B cell (primary cell): ENCODE measurements at regions not wholly inside any gene's neighbourhood (a gene's known extent, or its start where the extent isn't known, plus 50 kb on each side); places are given as distances from the start of the nearest gene placed in this dataset.

Source experiments
- ATAC-seq: fragments of 200-7000 bp; cut with Tn5 transposase; one replicate; pipeline ENCODE4 v1.10.0; 2021; ENCODE audit warnings: low read depth, mild to moderate bottlenecking, moderate number of reproducible peaks, moderate library complexity
- CTCF ChIA-PET: fragments of 350-600 bp; sonication (Branson Sonifier 250); formaldehyde crosslinking; loops from one replicate; lab custom pipeline; 2021; ENCODE audit warnings: antibody characterized with exemption, inconsistent platforms; lab: Charles Lee
- POLR2A ChIA-PET: fragments of 350-600 bp; sonication (Branson Sonifier 250); formaldehyde crosslinking; loops from one replicate; lab custom pipeline; 2021; ENCODE audit warnings: antibody characterized with exemption; lab: Charles Lee
- DNase-seq: peaks from one replicate; pipeline ENCODE4 v3.0.0; 2013
- H2AFZ ChIP-seq: 2 replicates; pipeline ENCODE4 v1.6.1; 2012; ENCODE audit warnings: mild to moderate bottlenecking, low read depth, low read length; ENCODE audit not compliant: insufficient read depth, poor library complexity, severe bottlenecking
- H3K27ac ChIP-seq, 2 donors: 1 replicate in 1 of 2; 2 replicates in 1 of 2; pipeline ENCODE4 v1.5.1; 2012 to 2013; ENCODE audit warnings: low read length in 2 of 2, mild to moderate bottlenecking in 2 of 2, moderate library complexity in 1 of 2
- H3K27me3 ChIP-seq, 4 experiments: fragments of 200-600 bp in 1 of 4; sonication (generic) in 1 of 4; replicated peaks in 1 of 4; 1 replicate in 2 of 4; 2 replicates in 2 of 4; pipeline versions ENCODE4 v1.6.1 to v1.7.0; 2013 to 2016; ENCODE audit warnings: low read length in 3 of 4, mild to moderate bottlenecking in 2 of 4, mixed read lengths in 1 of 4, moderate library complexity in 1 of 4; ENCODE audit not compliant: insufficient read depth in 4 of 4, control insufficient read depth in 3 of 4; ENCODE audit errors: control extremely low read depth in 1 of 4
- H3K36me3 ChIP-seq, 2 experiments: replicated peaks in 1 of 2; 1 replicate in 1 of 2; 2 replicates in 1 of 2; pipeline versions ENCODE4 v1.6.1 to v1.7.1; 2013; ENCODE audit warnings: low read length in 1 of 2; ENCODE audit not compliant: insufficient read depth in 2 of 2, control insufficient read depth in 1 of 2; ENCODE audit errors: control extremely low read depth in 1 of 2, extremely low read depth in 1 of 2
- H3K4me1 ChIP-seq, 2 donors: fragments of 200-600 bp in 1 of 2; sonication (generic) in 1 of 2; 1 replicate in 1 of 2; 2 replicates in 1 of 2; pipeline versions ENCODE4 v1.5.1 to v1.6.1; 2013 to 2017; ENCODE audit warnings: low read length in 2 of 2; ENCODE audit not compliant: control insufficient read depth in 2 of 2, insufficient read depth in 2 of 2
- H3K4me2 ChIP-seq: replicated peaks from 2 replicates; pipeline ENCODE3; 2012; ENCODE audit warnings: mild to moderate bottlenecking, low read depth, low read length; ENCODE audit not compliant: poor library complexity, severe bottlenecking
- H3K4me3 ChIP-seq, 5 experiments: fragments of 200-600 bp in 1 of 5; sonication (generic) in 1 of 5; 1 replicate in 3 of 5; 2 replicates in 2 of 5; pipeline versions ENCODE4 v1.5.1 to v1.7.0; 2011 to 2016; ENCODE audit warnings: low read length in 4 of 5, mild to moderate bottlenecking in 4 of 5, low read depth in 2 of 5, control low read depth in 1 of 5, moderate library complexity in 1 of 5; ENCODE audit not compliant: insufficient read depth in 1 of 5; ENCODE audit errors: control extremely low read depth in 1 of 5, extremely low read depth in 1 of 5
- H3K79me2 ChIP-seq: fragments of 200-600 bp; sonication (generic); one replicate; pipeline ENCODE4 v1.6.0; 2016; ENCODE audit warnings: low read length; ENCODE audit not compliant: control insufficient read depth, insufficient read depth
- H3K9ac ChIP-seq: fragments of 200-600 bp; sonication (generic); 2 replicates; pipeline ENCODE4 v1.6.1; 2017; ENCODE audit warnings: mild to moderate bottlenecking, low read length, moderate library complexity
- H3K9me3 ChIP-seq, 3 donors: one replicate each; pipeline versions ENCODE4 v1.6.1 to v1.7.1; 2013; ENCODE audit warnings: low read length in 2 of 3; ENCODE audit not compliant: control insufficient read depth in 2 of 3, insufficient read depth in 1 of 3; ENCODE audit errors: control extremely low read depth in 1 of 3
- H4K20me1 ChIP-seq: 2 replicates; pipeline ENCODE4 v1.6.0; 2012; ENCODE audit warnings: mild to moderate bottlenecking, low read length; ENCODE audit not compliant: insufficient read depth, control insufficient read depth, poor library complexity, severe bottlenecking
- H3K27ac Mint-ChIP-seq: one replicate; pipeline ENCODE4 v1.8.0; 2021; ENCODE audit warnings: mixed read lengths
- H3K27me3 Mint-ChIP-seq: one replicate; pipeline ENCODE4 v1.8.0; 2021; ENCODE audit warnings: mixed read lengths
- H3K4me1 Mint-ChIP-seq: one replicate; pipeline ENCODE4 v1.8.0; 2021; ENCODE audit warnings: mixed read lengths
- H3K4me3 Mint-ChIP-seq: one replicate; pipeline ENCODE4 v1.8.0; 2021; ENCODE audit warnings: mixed read lengths
- H3K9me3 Mint-ChIP-seq: one replicate; pipeline ENCODE4 v1.8.0; 2022; ENCODE audit warnings: mixed read lengths; ENCODE audit not compliant: insufficient read depth
- CTCF ChIP-seq: fragments of 200-600 bp; IDR thresholded peaks from one replicate; pipeline ENCODE4 v1.8.0; 2022; ENCODE audit warnings: antibody characterized with exemption, mild to moderate bottlenecking
- EZH2 ChIP-seq: IDR thresholded peaks from 2 replicates; pipeline ENCODE4 v1.6.1; 2012; ENCODE audit warnings: borderline replicate concordance, low read depth, mild to moderate bottlenecking, moderate library complexity, low read length; ENCODE audit not compliant: insufficient read depth, poor library complexity, severe bottlenecking
- WGBS: methylation state at CpG from one replicate; pipeline ENCODE4 v1.1.5; 2013; ENCODE audit warnings: missing lambda C conversion rate; ENCODE audit not compliant: insufficient coverage; 5-methylcytosine and 5-hydroxymethylcytosine counted together
- intact Hi-C: fragments of 100-400 bp; cut with micrococcal nuclease; formaldehyde crosslinking; loops from one replicate; pipeline ENCODE4 v1.10.0; 2022

- TF ChIP-seq EZH2 (no peak), CTCF (no peak)
- H4K20me1 ChIP-seq = no peaks in the 10 kb centered on the region
- ATAC-seq = no peak
- no peaks in the 10 kb centered on the region for H3K27me3 Mint-ChIP-seq
- H2AFZ ChIP-seq = no peak overlapping the region
- no peak for DNase-seq
- 83% methylated on average over 1 of the region's 4 CpGs for WGBS
- no peaks in the 10 kb centered on the region for H3K79me2 ChIP-seq
- CTCF ChIA-PET = no interaction called here
- POLR2A ChIA-PET = no interaction called here
- no peak overlapping the region for H3K4me3 ChIP-seq
- H3K4me2 ChIP-seq = no peak overlapping the region
- no peak overlapping the region for H3K27ac ChIP-seq
- no peaks in the 10 kb centered on the region for H3K36me3 ChIP-seq
- no peaks in the 10 kb centered on the region for H3K4me1 ChIP-seq
- H3K4me1 Mint-ChIP-seq = no peaks in the 10 kb centered on the region
- H3K9ac ChIP-seq = no peak overlapping the region
- intact Hi-C loops = no loop called here
- H3K9me3 Mint-ChIP-seq = no peaks in the 10 kb centered on the region
- H3K27me3 ChIP-seq = no peaks in the 10 kb centered on the region
- H3K4me3 Mint-ChIP-seq = no peak overlapping the region
- H3K27ac Mint-ChIP-seq = no peak overlapping the region
- H3K9me3 ChIP-seq = peaks cover 0 to 3% (median 0%) of the 10 kb centered on the region in 3 donors
Observed at GRCh38 chr11:116042146-116042545, 537.9 kb upstream of the CADM1 start.

- Histone ChIP-seq H3K4me1 (no peaks in the 10 kb centered on the region), H3K27ac (no peak overlapping the region), H3K36me3 (no peaks in the 10 kb centered on the region), H3K4me3 (no peak overlapping the region), H3K27me3 (no peaks in the 10 kb centered on the region), H3K9ac (no peak overlapping the region), H3K79me2 (no peaks in the 10 kb centered on the region), H4K20me1 (no peaks in the 10 kb centered on the region), H2AFZ (no peak overlapping the region), H3K4me2 (no peak overlapping the region), H3K9me3 (no peaks in the 10 kb centered on the region)
- ATAC-seq (no peak), DNase-seq (no peak)
- Mint-ChIP-seq H3K4me1 (no peaks in the 10 kb centered on the region), H3K4me3 (no peak overlapping the region), H3K27ac (no peak overlapping the region), H3K9me3 (no peaks in the 10 kb centered on the region), H3K27me3 (no peaks in the 10 kb centered on the region)
- intact Hi-C loops = no loop called here
- CTCF ChIA-PET = no interaction called here
- WGBS = no CpG with 5 or more reads among the region's 2 CpGs
- TF ChIP-seq EZH2 = no peak
- no peak for TF ChIP-seq CTCF
- POLR2A ChIA-PET = no interaction called here
Observed at GRCh38 chr11:116037861-116038260, 533.6 kb upstream of the CADM1 start.
